Lung (tissue), 11 donors: ENCODE measurements at regions not wholly inside any gene's neighbourhood (a gene's known extent, or its start where the extent isn't known, plus 50 kb on each side); places are given as distances from the start of the nearest gene placed in this dataset.
A peak's percentile ranks its signal among the peaks of the same experiment; 100 is the strongest.
"Not testable (repeated sequence)": the region's sequence is repeated elsewhere in the genome, so short reads cannot be mapped to it uniquely, and the experiment has no call there.

Source experiments
- ATAC-seq: fragments of 200-7000 bp; cut with Tn5 transposase; one replicate; pipeline ENCODE4 v1.9.1; 2020; ENCODE audit warnings: moderate number of reproducible peaks; ENCODE audit not compliant: insufficient read depth, low FRiP score
- DNase-seq, 3 donors: peaks; one replicate each; pipeline ENCODE4 v3.0.0-alpha.2; 2013 to 2017
- H3K27ac ChIP-seq, 2 donors: one replicate each; pipeline ENCODE4 v1.5.1; 2013; ENCODE audit warnings: mild to moderate bottlenecking in 2 of 2, moderate library complexity in 2 of 2, control low read depth in 1 of 2, inconsistent platforms in 1 of 2, low read depth in 1 of 2, low read length in 1 of 2
- H3K27me3 ChIP-seq, 3 donors: one replicate each; pipeline ENCODE4 v1.5.1; 2013; ENCODE audit warnings: low read length in 2 of 3; ENCODE audit not compliant: control insufficient read depth in 3 of 3, insufficient read depth in 3 of 3
- H3K36me3 ChIP-seq, 4 donors: one replicate each; pipeline ENCODE4 v1.5.1; 2013; ENCODE audit warnings: low read length in 4 of 4, mild to moderate bottlenecking in 1 of 4, moderate library complexity in 1 of 4; ENCODE audit not compliant: control insufficient read depth in 4 of 4, insufficient read depth in 4 of 4
- H3K4me1 ChIP-seq, 5 donors: one replicate each; pipeline ENCODE4 v1.5.1; 2013; ENCODE audit warnings: low read length in 5 of 5, mild to moderate bottlenecking in 2 of 5, moderate library complexity in 1 of 5; ENCODE audit not compliant: control insufficient read depth in 5 of 5, insufficient read depth in 5 of 5
- H3K4me3 ChIP-seq: one replicate; pipeline ENCODE4 v1.5.1; 2013; ENCODE audit warnings: mild to moderate bottlenecking, control low read depth, moderate library complexity
- H3K9ac ChIP-seq, 2 donors: one replicate each; pipeline ENCODE4 v1.5.1; 2013; ENCODE audit warnings: low read length in 2 of 2, control low read depth in 1 of 2; ENCODE audit not compliant: insufficient read depth in 1 of 2
- H3K9me3 ChIP-seq, 4 donors: one replicate each; pipeline ENCODE4 v1.5.1; 2013; ENCODE audit warnings: low read length in 3 of 4, mild to moderate bottlenecking in 1 of 4, moderate library complexity in 1 of 4; ENCODE audit not compliant: control insufficient read depth in 4 of 4, insufficient read depth in 3 of 4
- CTCF ChIP-seq: IDR thresholded peaks from 2 replicates; pipeline ENCODE4 v1.5.1; 2012; ENCODE audit warnings: mild to moderate bottlenecking; ENCODE audit errors: control extremely low read depth, extremely low read depth
- WGBS, 2 donors: extraction: QIAGEN DNeasy Blood & Tissue Kit; methylation state at CpG; one replicate each; pipeline ENCODE4 v1.1.7; 2013; 5-methylcytosine and 5-hydroxymethylcytosine counted together
- donor health status: control.
- donor health status: control.
- donor health status: Bipolar disorder and iron deficiency.
- donor health status: healthy.
- donor health status: DM: yes; HTN: yes; CAD: no.

GRCh38 chr5:85990998-85991397 is 626.7 kb upstream of the COX7C start:
- TF ChIP-seq CTCF, result no peak
- Histone ChIP-seq H3K27me3 (no peaks in the 10 kb centered on the region), H3K9ac (no peak overlapping the region), H3K27ac (no peak overlapping the region), H3K4me3 (no peak overlapping the region), H3K4me1 (no peaks in the 10 kb centered on the region), H3K9me3 (peaks cover 0 to 6% (median 2%) of the 10 kb centered on the region in 4 donors), H3K36me3 (no peaks in the 10 kb centered on the region)
- 85 to 86% methylated on average over 2 of the region's 2 CpGs for WGBS, 2 donors
- ATAC-seq (no peak), DNase-seq (no peak)

- ATAC-seq, DNase-seq, H3K4me3 ChIP-seq, H3K27ac ChIP-seq, H3K27me3 ChIP-seq, H3K9ac ChIP-seq, H3K9me3 ChIP-seq, H3K4me1 ChIP-seq, H3K36me3 ChIP-seq: not testable (repeated sequence)
- 77 to 83% methylated on average over 3 of the region's 3 CpGs for WGBS, 2 donors
Measured at GRCh38 chr5:85994653-85995052, 623.1 kb upstream of the COX7C start.

- Histone ChIP-seq H3K27me3 (no peaks in the 10 kb centered on the region), H3K9ac (no peak overlapping the region), H3K9me3 (no peaks in the 10 kb centered on the region), H3K4me1 (no peaks in the 10 kb centered on the region), H3K4me3 (no peak overlapping the region), H3K36me3 (no peaks in the 10 kb centered on the region), H3K27ac (no peak overlapping the region)
- 36 to 53% methylated on average over 2 of the region's 2 CpGs for WGBS, 2 donors
- ATAC-seq (no peak), DNase-seq (peak in 2 of 3 donors; percentile 0 to 9)
- no peak for TF ChIP-seq CTCF
Measured at GRCh38 chr5:85998656-85999055, 619.1 kb upstream of the COX7C start.

- Histone ChIP-seq H3K4me1 (no peaks in the 10 kb centered on the region), H3K9me3 (no peaks in the 10 kb centered on the region), H3K27ac (no peak overlapping the region), H3K4me3 (no peak overlapping the region), H3K36me3 (no peaks in the 10 kb centered on the region), H3K9ac (no peak overlapping the region), H3K27me3 (no peaks in the 10 kb centered on the region)
- 84 to 88% methylated on average over 2 of the region's 2 CpGs for WGBS, 2 donors
- ATAC-seq (no peak), DNase-seq (no peak)
- TF ChIP-seq CTCF, result no peak
Measured at GRCh38 chr5:86008293-86008692, 609.4 kb upstream of the COX7C start.
